ENCODE measurements at regions not wholly inside any gene's neighbourhood (a gene's known extent, or its start where the extent isn't known, plus 50 kb on each side); places are given as distances from the start of the nearest gene placed in this dataset.

DNA sequence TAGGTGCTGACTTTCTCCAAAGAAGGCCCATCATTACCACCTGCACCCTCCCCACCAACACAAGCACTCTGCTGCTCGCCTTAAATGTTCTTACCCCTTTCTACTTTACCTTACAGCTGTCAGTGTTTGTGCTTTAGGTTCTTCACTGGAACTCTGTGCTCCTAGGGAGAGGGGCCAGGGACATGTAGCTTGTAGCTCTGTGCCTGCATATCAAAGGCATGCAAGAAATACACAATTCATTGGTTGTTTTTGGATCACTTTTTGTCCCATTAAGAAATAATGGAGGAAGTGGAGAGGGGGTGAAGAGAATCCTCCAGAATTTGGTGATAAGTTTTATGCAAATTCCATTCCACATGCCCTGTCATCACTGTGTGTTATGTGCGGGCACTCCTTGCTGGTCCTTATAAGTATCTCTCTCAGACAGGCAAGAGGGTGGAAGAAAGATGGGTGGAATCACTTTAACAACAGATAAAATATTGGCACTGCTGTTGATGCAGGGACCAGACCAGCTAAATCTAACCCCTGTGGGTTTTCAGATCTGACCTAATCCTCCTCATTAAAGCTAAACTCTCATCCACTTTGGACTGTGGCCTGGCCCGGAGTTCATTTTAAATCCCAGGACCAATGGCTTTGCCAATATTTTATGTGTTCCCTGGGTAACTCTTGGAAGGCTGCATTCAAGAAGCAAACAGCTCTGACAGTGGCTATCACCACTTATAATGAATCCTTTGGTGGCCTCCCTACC, 375.8 kb upstream of the NFE2L3 start:
- Histone ChIP-seq H3K9me3 (no peaks in the 10 kb centered on the region), H3K36me3 (no peaks in the 10 kb centered on the region), H3K27me3 (no peaks in the 10 kb centered on the region), H3K4me3 (no peak overlapping the region), H3K27ac (peak overlapping the region in 1 of 4 donors; percentile 22), H3K4me1 (peaks cover 0 to 22% (median 5%) of the 10 kb centered on the region in 4 donors)
- 81 to 86% methylated on average over 3 of the region's 3 CpGs for WGBS, 2 donors
- intact Hi-C loops (cut with DNase I), result no loop called here
- TF ChIP-seq EP300 (IDR thresholded peaks at IDR 0.05) (no peak), POLR2A (IDR thresholded peaks at IDR 0.05) (no peak), POLR2AphosphoS5 (IDR thresholded peaks at IDR 0.05) (no peak)
- TF ChIP-seq, protein P1, sequence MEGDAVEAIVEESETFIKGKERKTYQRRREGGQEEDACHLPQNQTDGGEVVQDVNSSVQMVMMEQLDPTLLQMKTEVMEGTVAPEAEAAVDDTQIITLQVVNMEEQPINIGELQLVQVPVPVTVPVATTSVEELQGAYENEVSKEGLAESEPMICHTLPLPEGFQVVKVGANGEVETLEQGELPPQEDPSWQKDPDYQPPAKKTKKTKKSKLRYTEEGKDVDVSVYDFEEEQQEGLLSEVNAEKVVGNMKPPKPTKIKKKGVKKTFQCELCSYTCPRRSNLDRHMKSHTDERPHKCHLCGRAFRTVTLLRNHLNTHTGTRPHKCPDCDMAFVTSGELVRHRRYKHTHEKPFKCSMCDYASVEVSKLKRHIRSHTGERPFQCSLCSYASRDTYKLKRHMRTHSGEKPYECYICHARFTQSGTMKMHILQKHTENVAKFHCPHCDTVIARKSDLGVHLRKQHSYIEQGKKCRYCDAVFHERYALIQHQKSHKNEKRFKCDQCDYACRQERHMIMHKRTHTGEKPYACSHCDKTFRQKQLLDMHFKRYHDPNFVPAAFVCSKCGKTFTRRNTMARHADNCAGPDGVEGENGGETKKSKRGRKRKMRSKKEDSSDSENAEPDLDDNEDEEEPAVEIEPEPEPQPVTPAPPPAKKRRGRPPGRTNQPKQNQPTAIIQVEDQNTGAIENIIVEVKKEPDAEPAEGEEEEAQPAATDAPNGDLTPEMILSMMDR (IDR thresholded peaks at IDR 0.05), result no peak
- no peak for DNase-seq

DNA sequence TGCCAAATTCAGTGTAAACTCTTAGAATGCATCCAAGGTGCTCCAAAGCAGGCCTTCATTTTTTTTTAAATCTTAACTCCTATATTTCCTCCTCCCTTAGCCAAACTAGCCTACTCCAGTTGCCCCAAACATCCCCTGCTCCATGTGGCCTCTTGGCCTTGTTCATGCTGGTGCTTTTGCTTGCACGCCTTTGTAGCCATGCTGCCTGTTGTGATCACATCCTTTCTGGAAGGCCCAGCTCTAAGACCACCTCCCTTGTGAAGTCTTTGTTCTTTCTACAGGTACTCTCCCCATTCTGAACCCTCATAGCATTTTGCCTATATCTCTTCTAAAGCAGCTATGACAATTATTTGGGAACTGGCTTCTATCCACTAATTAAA, 375.3 kb upstream of the NFE2L3 start:
- Histone ChIP-seq H3K9me3 (no peaks in the 10 kb centered on the region), H3K27me3 (no peaks in the 10 kb centered on the region), H3K4me1 (peaks cover 0 to 17% (median 4%) of the 10 kb centered on the region in 4 donors), H3K4me3 (no peak overlapping the region), H3K27ac (peak overlapping the region in 1 of 4 donors; percentile 22), H3K36me3 (no peaks in the 10 kb centered on the region)
- WGBS, 2 donors, result 82 to 85% methylated on average over 1 of the region's 1 CpG
- no peak for DNase-seq
- intact Hi-C loops (cut with DNase I), result no loop called here
- no peak for TF ChIP-seq POLR2AphosphoS5 (IDR thresholded peaks at IDR 0.05)
- TF ChIP-seq POLR2A (IDR thresholded peaks at IDR 0.05), result no peak
- TF ChIP-seq EP300 (IDR thresholded peaks at IDR 0.05), result no peak
- TF ChIP-seq, protein P1 (IDR thresholded peaks at IDR 0.05), result no peak

DNA sequence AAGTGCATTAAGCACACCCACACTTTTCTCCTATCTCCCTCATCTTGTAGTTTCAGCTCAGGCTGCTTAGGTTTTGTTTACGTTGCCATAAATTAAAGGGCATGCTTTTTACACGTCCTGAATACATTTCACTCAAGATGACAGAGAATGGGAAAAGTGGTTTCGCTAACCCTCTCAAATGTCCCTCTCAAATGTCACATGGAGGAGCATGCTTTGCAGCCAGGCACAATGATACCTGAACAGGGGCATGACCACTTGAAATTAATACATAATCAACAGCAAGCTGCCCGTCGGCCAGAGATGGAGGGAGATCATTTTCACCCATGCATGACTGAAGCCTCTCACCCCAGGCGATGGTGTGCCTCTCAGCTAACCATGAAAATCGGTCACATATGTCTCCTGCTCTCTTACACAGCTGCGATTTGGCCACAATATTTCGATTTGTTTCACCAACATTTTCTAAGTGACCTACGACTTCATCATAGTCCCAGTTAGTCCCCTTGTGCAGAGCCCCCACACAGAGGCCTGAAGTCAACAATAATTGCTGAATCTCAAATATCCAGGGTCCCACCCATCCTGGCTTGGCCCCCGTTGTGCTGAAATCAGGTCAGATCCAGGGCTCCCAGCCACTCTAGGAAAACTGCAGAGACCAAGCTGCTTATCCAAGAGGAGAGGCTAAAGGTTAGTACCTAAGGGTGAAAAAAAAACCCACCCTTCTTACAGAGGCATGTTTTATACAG, 373.9 kb upstream of the NFE2L3 start:
- no peaks in the 10 kb centered on the region for H3K9me3 ChIP-seq
- 73 to 74% methylated on average over 11 of the region's 11 CpGs for WGBS, 2 donors
- intact Hi-C loops (cut with DNase I), result no loop called here
- no peaks in the 10 kb centered on the region for H3K36me3 ChIP-seq
- no peak for TF ChIP-seq POLR2A (IDR thresholded peaks at IDR 0.05)
- no peak for TF ChIP-seq POLR2AphosphoS5 (IDR thresholded peaks at IDR 0.05)
- TF ChIP-seq, protein P1 (IDR thresholded peaks at IDR 0.05), result no peak
- no peak for DNase-seq
- no peak overlapping the region for H3K4me3 ChIP-seq
- no peaks in the 10 kb centered on the region for H3K27me3 ChIP-seq
- no peak overlapping the region for H3K27ac ChIP-seq
- peaks cover 0 to 17% (median 6%) of the 10 kb centered on the region in 4 donors for H3K4me1 ChIP-seq

DNA sequence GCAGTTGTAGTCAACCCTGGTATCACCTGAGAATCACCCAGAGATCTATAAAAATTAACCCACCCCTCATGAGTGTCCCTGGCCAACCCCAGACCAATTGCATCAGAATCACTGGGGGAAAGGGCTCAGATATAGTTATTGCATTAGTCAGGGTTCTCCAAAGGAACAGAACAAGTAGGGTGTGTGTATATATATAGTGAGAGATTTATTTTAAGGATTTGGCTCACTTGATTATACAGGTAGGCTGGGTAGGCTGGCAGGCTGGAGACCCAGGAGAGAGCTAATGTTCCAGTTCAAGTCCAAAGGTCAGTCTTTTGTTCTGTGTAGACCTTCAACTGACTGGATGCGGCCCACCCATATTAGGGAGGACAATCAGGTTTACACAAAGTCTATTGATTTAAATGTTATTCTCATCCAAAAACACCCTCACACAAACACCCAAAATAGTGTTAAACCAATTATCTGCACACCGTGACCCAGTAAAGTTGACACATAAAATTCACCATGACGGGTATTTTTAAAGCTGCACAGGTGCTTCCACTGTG, 372.9 kb upstream of the NFE2L3 start:
- DNase-seq, result no peak
- WGBS, 2 donors, result 83 to 94% methylated on average over 3 of the region's 3 CpGs
- Histone ChIP-seq H3K4me1 (peaks cover 0 to 17% (median 7%) of the 10 kb centered on the region in 4 donors), H3K9me3 (no peaks in the 10 kb centered on the region), H3K27me3 (no peaks in the 10 kb centered on the region), H3K4me3 (no peak overlapping the region), H3K27ac (no peak overlapping the region), H3K36me3 (no peaks in the 10 kb centered on the region)
- TF ChIP-seq EP300 (IDR thresholded peaks at IDR 0.05) (no peak), POLR2AphosphoS5 (IDR thresholded peaks at IDR 0.05) (no peak), POLR2A (IDR thresholded peaks at IDR 0.05) (no peak)
- TF ChIP-seq, protein P1 (IDR thresholded peaks at IDR 0.05), result no peak
- intact Hi-C loops (cut with DNase I), result no loop called here

All from sigmoid colon (tissue), 6 donors.